H1 (cell line): ENCODE measurements at regions not wholly inside any gene's neighbourhood (a gene's known extent, or its start where the extent isn't known, plus 50 kb on each side); places are given as distances from the start of the nearest gene placed in this dataset.

Experiments
- CTCF ChIA-PET: fragments of 300-600 bp; sonication (Branson Sonifier 250); formaldehyde crosslinking; loops from one replicate; lab custom pipeline; 2021; ENCODE audit not compliant: partially characterized antibody; lab: Charles Lee
- POLR2A ChIA-PET: fragments of 300-600 bp; sonication (Branson Sonifier 250); formaldehyde crosslinking; loops from one replicate; lab custom pipeline; 2021; ENCODE audit warnings: inconsistent platforms; ENCODE audit not compliant: partially characterized antibody; lab: Charles Lee
- DNase-seq, 2 experiments: peaks; one replicate each; pipeline versions ENCODE4 v3.0.0 to v3.0.0-alpha.2; 2010 to 2022; ENCODE audit warnings: low spot score in 2 of 2, low read depth in 1 of 2, mixed read lengths in 1 of 2
- FAIRE-seq: peaks from 2 replicates; lab custom pipeline; 2011; peaks lifted over from hg19 to GRCh38; lab: Jason Lieb, UNC
- H2AFZ ChIP-seq: 2 replicates; pipeline ENCODE4 v1.8.1; 2012; ENCODE audit warnings: low read length, inconsistent platforms
- H2AK5ac ChIP-seq: 2 replicates; pipeline ENCODE4 v1.6.1; 2013; ENCODE audit warnings: low read depth, low read length
- H2BK120ac ChIP-seq: replicated peaks from 2 replicates; pipeline ENCODE3; 2013; ENCODE audit warnings: low read depth, low read length, inconsistent platforms
- H2BK12ac ChIP-seq: 2 replicates; pipeline ENCODE4 v1.6.1; 2013; ENCODE audit warnings: low read depth, low read length
- H2BK15ac ChIP-seq: 2 replicates; pipeline ENCODE4 v1.6.1; 2013; ENCODE audit warnings: low read length
- H2BK20ac ChIP-seq: 2 replicates; pipeline ENCODE4 v1.6.1; 2013; ENCODE audit warnings: low read length
- H2BK5ac ChIP-seq: 2 replicates; pipeline ENCODE4 v1.6.1; 2013; ENCODE audit warnings: low read depth, low read length
- H3K14ac ChIP-seq: 2 replicates; pipeline ENCODE4 v1.6.1; 2013; ENCODE audit warnings: inconsistent platforms; ENCODE audit not compliant: insufficient read length
- H3K18ac ChIP-seq: 2 replicates; pipeline ENCODE4 v1.6.1; 2013; ENCODE audit warnings: low read length; ENCODE audit errors: extremely low read depth
- H3K23ac ChIP-seq: 2 replicates; pipeline ENCODE4 v1.6.1; 2013; ENCODE audit warnings: inconsistent platforms; ENCODE audit not compliant: insufficient read length
- H3K23me2 ChIP-seq: 2 replicates; pipeline ENCODE4 v1.6.1; 2013; ENCODE audit warnings: low read depth, low read length
- H3K27ac ChIP-seq: 2 replicates; pipeline ENCODE4 v1.6.1; 2011; ENCODE audit warnings: low read depth, low read length, inconsistent platforms
- H3K27me3 ChIP-seq, 4 experiments: replicated peaks in 1 of 4; 1 replicate in 1 of 4; 2 replicates in 3 of 4; pipeline versions ENCODE4 v1.6.1 to v1.8.1; 2011 to 2013; ENCODE audit warnings: low read length in 3 of 4, mild to moderate bottlenecking in 3 of 4, inconsistent platforms in 2 of 4, mixed read lengths in 2 of 4, moderate library complexity in 1 of 4; ENCODE audit not compliant: control insufficient read depth in 3 of 4, insufficient read depth in 3 of 4; ENCODE audit errors: extremely low read depth in 1 of 4
- H3K36me3 ChIP-seq, 4 experiments: 2 replicates each; pipeline versions ENCODE4 v1.6.1 to v1.8.1; 2011 to 2013; ENCODE audit warnings: mild to moderate bottlenecking in 4 of 4, low read length in 3 of 4, moderate library complexity in 2 of 4, control low read depth in 1 of 4, inconsistent platforms in 1 of 4; ENCODE audit not compliant: insufficient read depth in 4 of 4, control insufficient read depth in 2 of 4
- H3K4ac ChIP-seq: replicated peaks from 2 replicates; pipeline ENCODE3; 2013; ENCODE audit warnings: low read length, low read depth, mixed read lengths, inconsistent platforms; ENCODE audit not compliant: insufficient read length
- H3K4me1 ChIP-seq, 4 experiments: replicated peaks in 1 of 4; 1 replicate in 1 of 4; 2 replicates in 3 of 4; pipeline versions ENCODE4 v1.6.1 to v1.8.1; 2011 to 2013; ENCODE audit warnings: low read length in 3 of 4, inconsistent platforms in 2 of 4, mixed read lengths in 1 of 4; ENCODE audit not compliant: insufficient read depth in 4 of 4, control insufficient read depth in 3 of 4
- H3K4me2 ChIP-seq, 2 experiments: 2 replicates each; pipeline versions ENCODE4 v1.6.1 to v1.8.1; 2011 to 2013; ENCODE audit warnings: low read depth in 2 of 2, low read length in 2 of 2, control low read depth in 1 of 2, inconsistent platforms in 1 of 2, mild to moderate bottlenecking in 1 of 2; ENCODE audit not compliant: insufficient read depth in 1 of 2
- H3K4me3 ChIP-seq, 4 experiments: fragments of 200-600, 300-600 bp in 1 of 4; sonication (generic), shearing (Covaris generic), sonication (Bioruptor Twin) in 1 of 4; 2 replicates each; pipeline versions ENCODE4 v1.5.1 to v1.8.1; 2011 to 2016; ENCODE audit warnings: low read length in 4 of 4, low read depth in 3 of 4, control low read depth in 2 of 4, inconsistent platforms in 2 of 4, mild to moderate bottlenecking in 2 of 4, mixed read lengths in 1 of 4, moderate library complexity in 1 of 4; ENCODE audit not compliant: insufficient read depth in 2 of 4; ENCODE audit errors: extremely low read depth in 1 of 4
- H3K56ac ChIP-seq: replicated peaks from 2 replicates; pipeline ENCODE3; 2013; ENCODE audit warnings: low read depth, mild to moderate bottlenecking, mixed read lengths, low read length, inconsistent platforms; ENCODE audit not compliant: insufficient read length
- H3K79me1 ChIP-seq: 2 replicates; pipeline ENCODE4 v1.6.1; 2013; ENCODE audit warnings: low read depth, low read length, control low read depth
- H3K79me2 ChIP-seq, 2 experiments: 2 replicates each; pipeline versions ENCODE4 v1.6.1 to v1.8.1; 2012 to 2013; ENCODE audit warnings: low read length in 2 of 2, mild to moderate bottlenecking in 2 of 2, inconsistent platforms in 1 of 2; ENCODE audit not compliant: insufficient read depth in 2 of 2, control insufficient read depth in 1 of 2
- H3K9ac ChIP-seq, 4 experiments: replicated peaks in 1 of 4; 1 replicate in 1 of 4; 2 replicates in 3 of 4; pipeline versions ENCODE4 v1.6.1 to v1.8.1; 2011 to 2013; ENCODE audit warnings: low read depth in 3 of 4, low read length in 3 of 4, control low read depth in 2 of 4, mild to moderate bottlenecking in 2 of 4, moderate library complexity in 2 of 4, inconsistent platforms in 1 of 4; ENCODE audit errors: extremely low read depth in 1 of 4
- H3K9me3 ChIP-seq, 2 experiments: 2 replicates each; pipeline versions ENCODE4 v1.6.1 to v1.8.1; 2012 to 2013; ENCODE audit warnings: mild to moderate bottlenecking in 2 of 2, moderate library complexity in 2 of 2, control low read depth in 1 of 2, inconsistent platforms in 1 of 2, low read depth in 1 of 2, low read length in 1 of 2, mixed read lengths in 1 of 2; ENCODE audit not compliant: insufficient read depth in 2 of 2
- H4K20me1 ChIP-seq, 2 experiments: replicated peaks in 1 of 2; 2 replicates each; pipeline versions ENCODE3 to v1.8.1; 2011 to 2013; ENCODE audit warnings: inconsistent platforms in 2 of 2, low read length in 2 of 2, mild to moderate bottlenecking in 1 of 2; ENCODE audit not compliant: insufficient read depth in 2 of 2, control insufficient read depth in 1 of 2
- H4K5ac ChIP-seq: 2 replicates; pipeline ENCODE4 v1.6.1; 2013; ENCODE audit warnings: low read length, low read depth, mixed read lengths, inconsistent platforms; ENCODE audit not compliant: insufficient read length
- H4K8ac ChIP-seq: 2 replicates; pipeline ENCODE4 v1.8.0; 2013; ENCODE audit warnings: mild to moderate bottlenecking, moderate library complexity, low read length, inconsistent platforms; ENCODE audit not compliant: insufficient read depth; ENCODE audit errors: extremely low read depth
- H4K91ac ChIP-seq: replicated peaks from 2 replicates; pipeline ENCODE3; 2013; ENCODE audit warnings: low read length, mixed read lengths, inconsistent platforms; ENCODE audit not compliant: insufficient read length
- CHD2 ChIP-seq: IDR thresholded peaks from 2 replicates; pipeline ENCODE4 v1.6.1; 2012; ENCODE audit warnings: low read length, improper control_type of control experiment
- MAFK ChIP-seq: IDR thresholded peaks from 2 replicates; pipeline ENCODE4 v1.6.1; 2012; ENCODE audit warnings: low read depth, mild to moderate bottlenecking, improper control_type of control experiment, low read length
- SAP30 ChIP-seq: fragments of 300-600 bp; sonication (generic); IDR thresholded peaks from 2 replicates; pipeline ENCODE4 v1.7.1; 2012; ENCODE audit warnings: low read length, moderate library complexity, mild to moderate bottlenecking, inconsistent platforms; ENCODE audit not compliant: insufficient read depth, insufficient replicate concordance
- WGBS, 2 experiments: shearing (Covaris generic) in 1 of 2; methylation state at CpG; one replicate each; pipeline versions ENCODE4 v1.1.6 to v1.1.7; 2013 to 2015; ENCODE audit warnings: low lambda C conversion rate in 2 of 2, mixed read lengths in 2 of 2, inconsistent platforms in 1 of 2, low coverage in 1 of 2, missing lambda C conversion rate in 1 of 2; ENCODE audit not compliant: insufficient replicate concordance in 2 of 2, insufficient coverage in 1 of 2, insufficient read length in 1 of 2; ENCODE audit errors: extremely low coverage in 1 of 2, missing lambda C conversion rate in 1 of 2; 5-methylcytosine and 5-hydroxymethylcytosine counted together
- TF ChIP-seq, protein P1 (sequence below): IDR thresholded peaks from 2 replicates; pipeline ENCODE4 v1.6.1; 2011; ENCODE audit warnings: low read length, improper control_type of control experiment

DNA sequence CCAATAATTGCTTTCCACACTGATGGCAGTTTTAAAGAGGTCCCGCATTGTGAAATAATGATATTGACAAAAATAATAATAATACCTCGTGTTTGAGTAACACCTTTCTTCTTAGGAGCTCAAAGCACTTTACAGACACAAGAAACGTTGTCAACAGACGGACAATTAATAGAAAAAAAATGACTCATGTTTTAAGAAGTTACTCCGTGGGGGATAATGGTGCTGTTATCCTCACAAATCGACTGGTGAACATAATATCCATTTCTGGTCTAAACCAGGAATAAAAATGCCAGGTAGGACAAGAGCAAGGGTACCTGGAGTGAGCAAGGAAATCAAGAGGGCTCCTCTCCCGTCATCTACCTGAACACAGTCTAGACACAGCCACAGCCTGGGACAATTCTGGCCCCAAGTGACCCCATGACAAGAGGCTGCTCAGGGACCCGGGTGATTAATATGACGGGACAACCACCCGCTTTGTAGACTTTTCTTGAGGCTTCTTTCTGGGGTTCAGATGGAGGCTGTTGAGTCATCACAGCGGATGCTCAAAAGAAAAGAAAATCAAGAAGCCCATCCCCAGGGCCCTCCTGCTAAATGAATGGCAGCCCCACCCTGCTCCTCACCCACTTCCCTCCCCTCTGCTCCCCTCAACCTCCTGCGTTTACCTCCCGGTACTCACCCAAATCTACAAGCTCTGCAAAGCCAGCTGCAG, 146.2 kb upstream of the IRF2BP2 start:
- no peak overlapping the region for H3K4me2 ChIP-seq
- no peak overlapping the region for H3K9ac ChIP-seq
- H3K36me3 ChIP-seq: no peaks in the 10 kb centered on the region
- ChIA-PET CTCF (interaction anchor here (1.0 kb wide), 1 partner anchor 30 kb away, joined by 4 read pairs; no protein-coding TSS in a partner anchor), POLR2A (interaction anchor here (1.0 kb wide), 1 partner anchor 145 kb away, joined by 3 read pairs; no protein-coding TSS in a partner anchor)
- no peak overlapping the region for H2BK20ac ChIP-seq
- no peak overlapping the region for H3K4me3 ChIP-seq
- no peaks in the 10 kb centered on the region for H3K79me1 ChIP-seq
- H3K27me3 ChIP-seq: no peaks in the 10 kb centered on the region
- DNase-seq (no peak), FAIRE-seq (no peak)
- H2BK12ac ChIP-seq: no peak overlapping the region
- no peak overlapping the region for H2BK120ac ChIP-seq
- no peak overlapping the region for H3K27ac ChIP-seq
- H3K23me2 ChIP-seq: no peaks in the 10 kb centered on the region; the same call in 1 of the 2 replicates
- no peaks in the 10 kb centered on the region for H4K20me1 ChIP-seq
- no peak overlapping the region for H2BK5ac ChIP-seq
- peaks cover 0 to 9% (median 4%) of the 10 kb centered on the region in 4 experiments; a peak in 6 of 7 replicates for H3K4me1 ChIP-seq
- no peak overlapping the region for H2AK5ac ChIP-seq
- H3K79me2 ChIP-seq: no peaks in the 10 kb centered on the region
- no peak overlapping the region for H4K5ac ChIP-seq
- no peak overlapping the region for H4K8ac ChIP-seq
- H3K4ac ChIP-seq: no peak overlapping the region
- H3K14ac ChIP-seq: no peak overlapping the region
- 90% methylated on average over 13 of the region's 13 CpGs; no CpG with 5 or more reads in 1 of the 2 experiments for WGBS, 2 experiments
- TF ChIP-seq CHD2: no peak
- no peak for TF ChIP-seq SAP30
- no peak for TF ChIP-seq MAFK
- TF ChIP-seq, protein P1, sequence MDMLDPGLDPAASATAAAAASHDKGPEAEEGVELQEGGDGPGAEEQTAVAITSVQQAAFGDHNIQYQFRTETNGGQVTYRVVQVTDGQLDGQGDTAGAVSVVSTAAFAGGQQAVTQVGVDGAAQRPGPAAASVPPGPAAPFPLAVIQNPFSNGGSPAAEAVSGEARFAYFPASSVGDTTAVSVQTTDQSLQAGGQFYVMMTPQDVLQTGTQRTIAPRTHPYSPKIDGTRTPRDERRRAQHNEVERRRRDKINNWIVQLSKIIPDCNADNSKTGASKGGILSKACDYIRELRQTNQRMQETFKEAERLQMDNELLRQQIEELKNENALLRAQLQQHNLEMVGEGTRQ: no peak
- TF ChIP-seq, all 59 proteins: peak for 0
- Histone ChIP-seq H3K23ac (no peak overlapping the region), H3K56ac (no peak overlapping the region), H3K18ac (no peak overlapping the region), H3K9me3 (no peaks in the 10 kb centered on the region), H2AFZ (no peak overlapping the region), H2BK15ac (no peak overlapping the region), H4K91ac (no peak overlapping the region)
